Activated CD4-positive, alpha-beta T cell treated with anti-CD3 and anti-CD28 coated beads, Interleukin-2, Interleukin-4, amounts not matched to agents 100 ng/mL and 50 ng/mL, durations not matched to agents 16 hours and 8 hours (primary cell): ENCODE measurements at regions not wholly inside any gene's neighbourhood (a gene's known extent, or its start where the extent isn't known, plus 50 kb on each side); places are given as distances from the start of the nearest gene placed in this dataset.

ENCODE experiments used
- DNase-seq: peaks from one replicate; pipeline ENCODE4 v3.0.0-alpha.2; 2020; ENCODE audit warnings: low spot score

DNA sequence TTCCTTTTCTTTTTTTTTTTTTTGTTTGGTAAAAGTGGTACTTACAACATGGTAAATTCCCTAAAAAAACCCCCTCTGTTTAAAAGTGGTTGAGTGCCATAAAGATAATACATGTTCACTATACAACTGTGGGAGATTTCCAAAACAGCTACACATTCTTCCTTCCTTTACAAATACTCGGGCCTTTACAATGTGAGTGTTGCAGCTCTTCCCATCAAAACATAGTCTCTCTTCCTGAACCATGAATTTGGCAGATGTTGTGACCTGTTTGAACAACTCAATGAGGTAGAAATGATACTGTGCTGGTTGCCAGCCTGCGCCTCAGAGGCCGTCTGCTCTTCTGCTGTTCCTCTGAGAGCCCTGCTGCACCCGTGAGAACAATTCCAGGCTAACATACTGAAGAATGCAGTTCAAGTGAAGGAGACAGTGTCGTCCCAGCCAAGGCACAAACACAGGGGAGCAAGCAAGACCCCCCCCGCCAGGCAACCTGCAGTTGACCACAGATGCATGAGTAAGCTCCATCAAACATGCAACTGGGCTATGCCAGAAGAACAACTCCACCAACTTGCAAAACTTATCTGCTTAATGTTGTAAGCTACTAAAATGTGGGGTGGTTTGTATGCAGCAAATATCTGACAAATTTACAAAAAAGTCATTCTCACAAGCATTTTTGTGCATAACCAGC, 645.0 kb downstream of the PCDH7 start:
- no peak for DNase-seq

DNA sequence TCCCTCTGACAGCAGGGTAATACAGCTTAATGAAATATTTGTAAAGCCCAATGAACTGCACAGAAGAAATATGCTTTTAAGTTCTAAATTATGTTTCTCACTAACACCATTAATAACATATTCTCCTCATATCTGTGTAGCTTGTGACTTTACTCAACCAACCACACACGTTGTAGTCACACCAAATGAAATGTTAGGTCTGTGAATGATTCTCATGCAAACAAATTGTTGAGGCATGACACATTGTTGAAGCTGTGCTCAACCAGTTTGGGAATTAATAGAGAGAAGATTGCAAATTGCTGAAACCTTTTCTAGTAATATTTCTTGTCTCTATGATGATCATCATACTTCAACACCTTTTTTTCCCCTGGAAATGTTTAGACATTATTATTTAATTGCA, 645.9 kb downstream of the PCDH7 start:
- DNase-seq: no peak

DNA sequence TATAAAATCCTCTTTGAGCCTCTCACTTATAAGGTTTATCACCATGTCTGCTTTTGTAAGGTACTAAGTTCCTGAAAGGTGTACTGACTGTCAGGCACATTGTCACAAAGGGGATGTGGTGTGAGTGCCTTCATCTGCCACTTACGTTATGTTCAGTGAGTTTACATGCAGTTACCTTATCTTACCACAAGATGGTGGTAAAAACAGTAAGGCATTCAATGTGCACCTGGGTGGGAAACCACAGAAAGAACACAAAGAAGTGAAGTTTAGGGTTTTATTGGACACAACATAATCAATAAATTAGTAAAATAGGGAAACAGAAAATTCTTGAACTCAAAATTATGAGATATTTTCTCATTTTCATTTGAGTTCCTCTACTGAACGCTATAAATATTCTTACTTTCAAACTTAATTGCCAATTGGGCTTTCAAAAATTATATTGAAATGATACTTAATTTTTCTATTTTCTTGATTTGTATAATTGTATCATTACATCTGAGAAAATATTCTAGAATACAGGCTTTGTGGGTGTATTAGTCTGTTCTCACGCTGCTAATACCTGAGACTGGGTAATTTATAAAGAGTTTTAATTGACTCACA, 650.8 kb downstream of the PCDH7 start:
- peak; percentile 47 for DNase-seq

DNA sequence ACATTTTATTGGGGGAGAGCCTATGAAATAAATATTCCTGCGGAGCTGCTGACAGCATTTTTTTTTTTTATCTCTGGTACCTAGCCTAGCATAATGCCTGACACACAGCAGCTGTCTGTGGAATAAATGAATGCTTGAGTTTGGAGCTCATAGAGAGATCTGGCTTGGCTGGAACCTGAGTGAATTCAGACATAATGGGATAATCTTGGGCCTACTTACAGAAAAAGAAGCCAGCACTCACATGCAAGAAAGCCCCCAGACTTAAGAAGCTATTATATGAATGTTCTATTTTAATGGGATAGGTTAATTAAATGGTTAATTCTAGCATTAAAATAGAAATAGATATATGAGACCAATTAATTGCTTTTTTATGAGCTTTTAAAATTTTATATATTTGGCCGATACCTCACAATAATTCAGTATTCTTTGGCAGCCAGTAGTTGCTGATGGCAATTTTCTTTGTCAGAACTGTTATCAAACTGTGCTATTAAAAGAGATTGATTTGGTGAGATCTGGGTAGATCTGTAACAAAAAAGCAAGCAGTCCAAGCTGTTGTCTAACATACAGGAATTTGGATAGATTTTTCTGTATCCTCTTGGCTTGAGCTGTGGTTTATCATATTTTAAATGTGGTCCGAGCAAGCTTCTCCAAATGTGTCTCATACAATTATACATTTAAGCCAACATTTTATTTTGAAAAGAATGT, 654.2 kb downstream of the PCDH7 start:
- DNase-seq: no peak

DNA sequence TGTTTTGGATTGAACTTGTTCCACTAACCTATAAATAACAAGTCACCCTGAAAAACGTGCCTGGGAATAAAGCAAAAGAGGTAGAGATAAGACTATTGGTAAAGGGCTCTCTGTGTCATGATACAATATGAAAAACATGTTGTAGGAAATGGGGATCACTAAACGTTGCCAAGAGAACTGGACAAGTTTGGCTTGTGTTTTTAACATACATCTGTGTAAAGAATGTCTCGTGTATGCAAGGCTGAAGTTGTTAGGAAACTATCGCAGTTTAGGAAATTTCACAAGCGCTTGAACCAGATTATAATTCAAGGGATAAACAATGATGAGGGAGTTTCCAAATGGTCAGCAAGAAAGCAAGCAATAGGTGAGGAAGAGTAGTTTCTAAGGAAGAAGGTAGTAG, 655.8 kb downstream of the PCDH7 start:
- DNase-seq: no peak

DNA sequence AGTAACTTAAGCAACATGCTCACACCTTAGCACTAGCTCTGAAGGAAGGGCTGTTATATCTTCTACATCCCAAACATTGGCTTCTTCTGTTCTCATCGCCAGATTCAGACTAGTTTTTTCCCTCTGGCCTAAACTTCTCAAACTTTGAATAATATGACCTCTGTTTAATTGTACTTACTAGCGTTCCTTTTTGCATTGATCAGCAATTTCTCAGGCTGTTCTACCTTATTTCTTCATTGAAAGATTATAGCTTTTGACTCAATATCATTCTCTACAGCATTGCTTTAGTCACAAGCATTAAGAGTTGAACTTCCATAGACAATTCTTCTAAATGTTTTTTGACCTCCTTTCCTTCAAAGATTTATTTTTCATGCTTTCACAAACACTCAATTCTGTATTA, 659.2 kb downstream of the PCDH7 start:
- no peak for DNase-seq

DNA sequence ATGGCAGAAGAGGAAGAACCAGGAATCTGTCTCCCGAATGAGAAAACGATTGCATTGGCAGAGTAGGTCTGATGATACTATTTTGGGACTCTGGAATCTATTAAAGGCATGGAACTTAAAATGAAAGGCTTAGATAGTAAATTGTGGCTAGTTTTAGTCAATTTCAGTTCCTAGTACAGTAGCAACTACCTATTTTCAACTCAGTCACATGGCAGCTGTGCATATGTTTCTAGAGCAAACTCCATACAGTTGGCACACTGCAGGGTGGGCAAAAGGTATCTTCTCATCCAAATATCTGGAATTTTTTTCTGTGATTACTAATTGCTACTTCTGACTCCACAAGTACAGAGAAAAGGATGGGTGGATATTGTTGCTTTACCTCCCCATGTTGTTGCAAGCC, 663.6 kb downstream of the PCDH7 start:
- DNase-seq: no peak

DNA sequence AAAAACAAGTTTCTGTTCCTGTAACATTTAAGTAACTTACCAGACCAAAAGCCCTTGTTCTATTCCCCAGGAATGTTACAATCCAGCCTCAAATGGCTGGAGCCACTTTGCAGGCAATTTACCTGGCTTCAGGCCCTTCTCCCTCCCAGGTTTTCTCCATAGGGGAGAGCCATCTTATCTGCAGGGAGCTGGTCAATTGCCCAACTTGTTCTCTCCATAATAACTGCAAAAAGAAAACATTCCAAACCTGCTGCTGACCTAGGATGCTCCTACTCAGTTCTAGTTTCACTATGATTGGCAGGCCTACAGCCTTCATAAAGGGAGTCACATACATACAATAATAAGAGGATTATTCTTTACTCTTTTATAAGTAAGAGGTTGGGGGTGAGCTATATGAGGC, 670.7 kb downstream of the PCDH7 start:
- no peak for DNase-seq

DNA sequence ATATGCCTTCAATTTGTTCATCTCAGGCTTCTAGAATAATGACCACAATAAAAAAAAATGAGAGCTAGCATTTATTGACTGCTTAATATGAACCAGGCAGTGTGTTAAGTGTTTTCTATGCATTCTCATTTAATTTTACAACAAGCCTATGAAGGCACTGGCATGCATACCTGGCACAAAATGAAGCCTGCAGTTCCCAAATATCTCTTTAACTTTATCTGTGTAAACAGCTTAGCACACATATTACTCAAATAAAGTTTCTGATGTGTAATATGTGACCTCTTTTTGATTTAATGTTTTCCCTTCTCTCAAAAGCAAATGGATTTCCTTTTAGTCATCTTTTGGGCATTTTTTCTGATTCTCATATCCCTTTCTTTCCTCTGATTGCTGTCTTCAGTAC, 671.8 kb downstream of the PCDH7 start:
- no peak for DNase-seq

DNA sequence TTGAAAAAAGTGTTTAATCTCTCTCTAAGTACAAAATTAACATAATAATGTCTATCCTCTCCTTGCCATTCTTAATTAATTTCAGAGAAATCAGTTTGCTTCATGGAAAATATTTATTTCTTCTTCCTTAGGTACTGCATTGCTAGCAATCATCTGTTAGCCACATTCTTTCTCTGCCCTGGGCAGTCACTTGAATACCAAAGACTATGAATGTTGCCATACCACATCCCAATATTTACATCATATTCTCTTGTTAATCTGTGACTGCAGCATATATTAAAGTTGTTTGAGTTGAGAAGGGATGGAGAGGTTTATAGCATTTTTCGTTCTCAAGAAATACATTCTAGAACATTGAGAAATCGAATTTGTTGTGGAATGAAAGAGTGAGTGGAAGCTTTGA, 672.8 kb downstream of the PCDH7 start:
- DNase-seq: no peak

DNA sequence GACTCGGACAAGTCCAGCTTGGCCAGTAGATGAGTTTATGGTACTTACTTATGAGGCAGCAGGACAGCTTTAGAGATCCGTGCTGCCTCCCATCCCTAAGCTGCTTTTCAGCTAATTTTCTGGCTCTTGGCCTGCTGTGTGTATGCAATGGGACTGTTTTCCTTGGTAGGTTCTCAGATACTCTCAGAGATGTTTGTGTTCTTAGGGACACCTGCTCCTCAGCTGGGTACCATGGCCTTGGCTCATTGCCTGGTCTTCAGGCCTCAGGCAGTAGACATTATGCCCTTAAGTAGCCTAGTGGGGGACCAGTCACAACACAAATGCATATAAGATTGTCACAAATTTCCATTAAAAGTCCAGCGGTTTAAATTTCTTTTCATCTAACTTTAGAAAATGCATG, 688.0 kb downstream of the PCDH7 start:
- no peak for DNase-seq

DNA sequence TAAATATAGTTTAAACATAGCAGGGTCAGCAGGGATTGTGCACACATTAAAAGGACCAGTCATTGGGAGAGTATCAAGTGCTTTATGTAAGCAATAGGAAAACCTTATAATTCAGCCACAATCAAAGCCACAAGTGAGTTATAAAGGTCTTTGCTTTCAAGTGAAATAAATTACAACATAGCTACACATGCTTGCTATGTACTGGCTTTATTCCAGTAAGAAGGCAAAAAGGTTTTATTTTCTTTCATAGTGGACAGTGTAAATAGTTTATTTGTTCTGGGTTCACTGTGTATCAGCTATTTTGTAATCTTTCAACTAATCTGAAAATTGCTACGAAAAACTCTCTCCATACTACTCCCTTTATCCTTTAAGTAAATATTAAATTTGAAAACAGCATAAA, 691.4 kb downstream of the PCDH7 start:
- no peak for DNase-seq

DNA sequence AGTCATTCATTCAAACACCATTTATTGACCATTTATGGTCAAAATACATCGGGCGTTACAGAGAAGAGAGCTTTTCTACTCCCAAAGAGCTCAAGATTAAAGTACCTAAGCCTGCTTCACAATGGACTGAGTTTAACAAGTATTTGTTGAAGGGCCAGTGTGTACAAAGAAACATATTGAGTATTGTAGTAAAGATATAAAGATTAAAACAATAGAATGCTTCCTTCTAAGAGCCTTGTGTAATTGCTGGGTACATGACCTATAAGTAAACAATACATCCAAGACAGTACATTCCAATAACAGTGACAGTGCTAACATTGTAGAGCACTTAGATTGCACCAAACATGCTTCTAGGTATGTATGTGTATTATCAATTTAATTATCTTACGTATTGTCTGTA, 695.5 kb downstream of the PCDH7 start:
- no peak for DNase-seq

DNA sequence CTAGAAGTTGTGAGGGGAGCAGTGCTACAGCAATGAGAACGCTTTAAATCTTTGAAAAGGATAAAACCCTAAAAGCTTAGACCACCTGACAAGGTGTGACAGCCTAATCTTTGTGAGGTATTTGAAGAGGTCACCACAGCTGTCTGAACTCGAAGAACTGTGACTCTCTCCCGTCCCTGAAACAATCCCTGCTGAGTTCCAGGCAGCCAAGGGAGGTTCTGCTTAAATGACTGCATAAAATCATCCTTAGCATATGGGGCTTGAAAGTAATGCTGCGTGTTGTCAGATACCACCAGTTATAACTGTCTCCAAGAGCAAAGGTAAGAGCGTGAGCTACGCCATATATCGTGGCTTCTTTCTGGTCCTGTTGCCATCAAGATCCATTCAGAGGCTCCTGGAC, 696.3 kb downstream of the PCDH7 start:
- no peak for DNase-seq

DNA sequence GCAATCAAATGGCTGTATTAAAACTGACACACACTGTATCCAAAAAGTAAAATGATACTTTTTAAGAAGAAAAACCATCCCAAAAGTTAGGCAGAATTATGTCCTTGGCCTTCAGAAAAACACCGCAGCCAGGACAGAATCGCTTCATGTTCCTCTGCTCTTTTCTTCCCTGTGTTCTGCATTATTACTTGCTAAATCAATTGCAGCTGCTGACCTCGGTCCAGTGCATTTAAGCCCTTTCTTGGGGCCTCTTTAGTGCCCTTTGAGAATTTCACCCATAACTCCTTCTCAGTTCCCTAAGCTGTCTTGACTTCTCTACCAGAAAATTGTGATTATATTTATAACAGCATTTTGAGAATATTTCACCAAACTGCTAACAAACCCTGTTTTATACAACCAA, 696.9 kb downstream of the PCDH7 start:
- no peak for DNase-seq

DNA sequence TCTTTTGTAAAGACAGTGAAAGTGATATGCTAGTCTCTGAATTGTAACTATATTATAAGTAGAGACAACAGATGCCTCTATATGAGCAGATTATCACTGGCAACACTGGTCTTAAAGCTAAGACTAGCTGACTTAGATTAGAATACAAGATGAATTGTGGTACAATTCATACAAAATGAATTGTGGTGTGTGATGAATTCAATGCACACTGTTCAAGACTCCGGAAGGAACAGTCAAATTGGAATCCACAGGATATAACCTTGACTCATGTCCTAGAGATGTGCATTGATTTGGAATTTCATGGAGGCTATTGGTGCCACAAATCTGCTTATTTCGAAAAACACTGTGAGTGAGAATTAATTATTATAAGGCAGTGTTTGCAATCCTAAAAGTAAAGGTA, 701.8 kb downstream of the PCDH7 start:
- no peak for DNase-seq

DNA sequence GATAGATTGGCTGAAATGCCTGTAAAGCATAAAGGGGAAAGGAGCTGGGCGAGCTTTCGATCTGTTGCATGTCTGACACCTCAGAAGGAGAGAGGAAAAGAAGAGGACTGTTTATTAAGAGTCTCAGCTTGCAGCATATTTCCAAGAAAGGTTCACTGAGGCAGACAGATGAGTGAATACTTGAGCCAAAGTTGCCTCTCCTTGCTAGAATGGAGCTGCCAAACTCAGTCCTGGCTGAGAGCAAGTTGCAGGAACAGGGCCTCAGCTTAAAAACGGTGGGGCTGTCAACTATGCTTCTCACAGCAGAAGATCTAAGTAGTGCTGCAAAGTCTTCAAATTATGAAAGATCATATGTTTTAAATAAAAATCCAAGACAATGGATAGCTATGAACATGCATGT, 707.5 kb downstream of the PCDH7 start:
- DNase-seq: no peak

DNA sequence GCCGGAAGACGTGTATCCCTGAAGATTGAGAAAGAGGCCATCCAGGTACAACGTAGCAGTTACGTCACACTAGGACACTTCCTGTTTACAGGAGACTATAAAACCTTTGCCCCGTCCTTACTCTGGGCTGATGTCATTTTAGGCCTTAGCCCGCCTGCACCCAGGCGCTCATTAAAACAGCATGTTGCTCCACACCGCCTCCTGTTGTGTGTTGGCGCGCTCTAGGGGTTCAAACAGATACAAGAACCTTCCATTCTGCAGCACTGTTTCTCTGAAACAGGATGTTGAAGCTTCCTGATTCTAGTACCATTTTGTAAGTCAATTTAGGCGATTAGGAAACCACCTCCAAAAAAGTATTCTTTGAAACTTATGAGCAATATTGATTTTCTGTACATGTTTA, 722.1 kb downstream of the PCDH7 start:
- DNase-seq: no peak

DNA sequence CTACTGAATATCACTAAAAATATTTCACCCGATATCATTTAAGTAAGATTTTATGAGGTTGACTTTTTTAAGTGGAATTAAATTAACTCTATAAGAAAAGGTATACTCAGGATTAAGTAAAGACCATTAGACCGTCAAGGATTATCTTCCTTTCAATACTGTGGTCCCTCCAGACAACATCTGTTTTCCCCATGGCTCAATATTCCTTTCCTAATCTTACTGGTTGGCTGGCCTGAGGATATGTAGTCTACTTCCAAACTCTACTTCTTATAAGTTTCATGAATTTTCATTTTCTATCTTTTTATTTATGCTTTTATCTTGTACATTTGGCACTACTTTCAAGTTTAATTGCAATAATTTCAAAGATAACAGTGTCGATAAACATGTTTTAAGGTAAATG, 725.4 kb downstream of the PCDH7 start:
- DNase-seq: no peak

DNA sequence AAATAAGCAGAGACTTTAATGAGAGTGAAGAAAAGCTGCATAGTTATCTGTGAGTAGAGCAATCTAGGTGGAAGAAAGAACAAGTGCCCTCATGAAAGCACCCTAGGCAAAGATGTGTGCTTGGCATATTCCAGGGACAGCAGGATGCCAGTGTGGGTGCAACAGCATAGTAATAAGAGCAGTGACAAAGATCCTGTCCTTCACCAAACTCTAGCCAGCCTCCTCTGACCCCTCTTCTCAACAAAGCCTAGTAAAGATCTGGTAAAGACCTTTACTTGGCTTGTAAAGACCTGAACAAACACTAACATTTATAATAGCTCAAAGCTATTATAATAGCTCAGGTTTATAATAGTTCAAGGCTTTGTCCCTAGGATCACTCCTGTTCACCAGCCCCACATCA, 735.4 kb downstream of the PCDH7 start:
- no peak for DNase-seq

DNA sequence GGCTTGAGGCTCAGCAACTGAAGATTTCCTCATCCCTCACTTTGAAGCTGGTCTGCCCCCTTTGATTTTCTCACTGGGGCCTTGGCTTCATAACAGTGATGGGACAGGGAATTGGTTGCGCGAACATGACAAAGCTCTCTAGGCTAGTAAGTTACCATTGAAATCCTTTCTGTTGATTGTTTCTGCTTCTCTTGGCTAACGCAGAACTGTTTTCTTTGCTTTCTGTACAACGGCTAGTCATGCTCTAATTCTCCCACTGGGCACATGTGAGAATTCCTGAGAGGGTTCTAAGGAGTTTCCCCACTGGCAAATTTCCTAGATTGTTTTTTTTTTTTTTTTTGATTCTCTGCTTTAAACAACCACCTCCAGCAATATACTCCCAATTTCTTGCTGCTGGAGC, 738.6 kb downstream of the PCDH7 start:
- no peak for DNase-seq

DNA sequence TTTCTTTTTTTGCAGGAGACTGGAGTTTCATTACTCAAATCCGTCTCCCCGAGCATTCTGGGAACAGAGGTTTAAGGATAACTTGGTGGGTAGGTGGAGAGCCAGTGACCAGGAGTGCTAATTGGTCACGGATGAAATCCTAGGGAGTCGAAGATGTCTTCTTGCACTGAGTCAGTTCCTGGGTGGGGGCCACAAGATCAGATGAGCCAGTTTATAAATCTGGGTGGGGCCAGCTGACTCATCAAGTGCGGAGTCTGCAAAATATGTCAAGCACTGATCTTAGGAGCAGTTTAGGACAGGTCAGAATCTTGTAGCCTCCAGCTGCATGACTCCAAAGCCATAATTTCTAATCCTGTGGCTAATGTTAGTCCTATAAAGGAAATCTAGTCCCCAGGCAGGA, 741.3 kb downstream of the PCDH7 start:
- no peak for DNase-seq

DNA sequence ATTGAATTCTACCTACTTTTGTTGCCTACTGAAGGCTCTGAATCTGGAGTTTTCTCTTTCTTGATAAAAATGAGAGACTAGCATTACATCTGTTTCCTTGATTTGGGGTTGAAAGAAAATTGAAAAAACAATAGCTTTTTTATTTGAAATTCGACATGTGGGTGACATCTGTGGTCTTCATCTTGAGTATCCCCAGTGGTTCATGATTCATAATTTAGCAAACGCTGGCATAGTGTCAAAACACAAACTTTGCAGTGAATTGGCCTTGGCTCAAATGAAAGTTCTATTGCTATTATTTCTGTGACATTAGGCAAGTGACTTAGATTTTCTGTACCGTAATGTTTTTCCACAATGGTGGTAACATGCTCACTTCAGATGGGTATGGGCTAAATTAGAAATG, 747.6 kb downstream of the PCDH7 start:
- DNase-seq: no peak

DNA sequence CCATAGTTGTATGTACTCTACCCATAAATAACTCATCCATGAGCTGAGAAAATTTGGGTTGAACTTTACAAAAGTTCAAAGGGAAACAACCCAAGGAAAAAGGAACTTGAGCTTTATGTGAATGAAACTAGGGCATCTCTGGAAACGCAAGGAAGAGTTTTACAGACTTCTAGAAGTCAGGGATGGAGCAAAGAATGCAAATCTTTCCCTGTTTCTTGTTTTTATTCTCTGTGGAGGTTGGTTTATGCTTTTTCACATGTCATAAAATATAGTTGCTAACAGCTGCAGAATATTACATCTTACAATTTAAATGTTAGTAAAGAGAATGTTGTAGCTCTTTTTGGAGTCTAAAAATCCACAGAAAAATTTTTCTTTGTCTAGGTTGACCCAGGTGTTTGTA, 754.1 kb downstream of the PCDH7 start:
- no peak for DNase-seq
